GM19023 (cell line): ENCODE measurements at regions not wholly inside any gene's neighbourhood (a gene's known extent, or its start where the extent isn't known, plus 50 kb on each side); places are given as distances from the start of the nearest gene placed in this dataset.
"Not testable (repeated sequence)": the region's sequence is repeated elsewhere in the genome, so short reads cannot be mapped to it uniquely, and the experiment has no call there.

Source experiments
- ATAC-seq: cut with Tn5 transposase; IDR thresholded peaks from one replicate; pipeline ENCODE4 v1.9.1; 2021; ENCODE audit warnings: mild to moderate bottlenecking, moderate library complexity; ENCODE audit not compliant: unreplicated experiment

GRCh38 chr14:25699981-25700380 lies 650.0 kb upstream of the STXBP6 start:
- no peak for ATAC-seq

GRCh38 chr14:25698111-25698510 lies 648.2 kb upstream of the STXBP6 start:
- no peak for ATAC-seq

GRCh38 chr14:25696176-25696575 lies 646.2 kb upstream of the STXBP6 start:
- ATAC-seq, result no peak

DNA sequence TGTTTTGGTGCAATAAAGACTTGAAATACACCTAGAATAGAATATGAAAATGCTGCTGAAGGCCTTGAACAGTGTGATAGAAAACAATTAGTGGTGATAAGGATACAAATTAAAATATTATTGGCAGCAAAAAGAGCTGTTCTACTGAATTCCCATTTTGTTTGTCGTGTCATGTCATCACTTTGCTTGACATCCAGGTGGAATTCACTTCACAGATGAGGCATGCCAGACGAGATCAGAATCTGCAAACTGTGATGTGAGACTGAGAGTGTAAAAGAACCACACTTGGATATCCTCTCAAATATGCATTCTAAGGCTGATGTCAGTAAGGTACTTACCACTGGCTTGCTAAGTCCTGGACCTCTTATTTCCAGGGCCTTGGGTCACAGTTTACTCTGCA lies 635.1 kb upstream of the STXBP6 start:
- ATAC-seq, result no peak

DNA sequence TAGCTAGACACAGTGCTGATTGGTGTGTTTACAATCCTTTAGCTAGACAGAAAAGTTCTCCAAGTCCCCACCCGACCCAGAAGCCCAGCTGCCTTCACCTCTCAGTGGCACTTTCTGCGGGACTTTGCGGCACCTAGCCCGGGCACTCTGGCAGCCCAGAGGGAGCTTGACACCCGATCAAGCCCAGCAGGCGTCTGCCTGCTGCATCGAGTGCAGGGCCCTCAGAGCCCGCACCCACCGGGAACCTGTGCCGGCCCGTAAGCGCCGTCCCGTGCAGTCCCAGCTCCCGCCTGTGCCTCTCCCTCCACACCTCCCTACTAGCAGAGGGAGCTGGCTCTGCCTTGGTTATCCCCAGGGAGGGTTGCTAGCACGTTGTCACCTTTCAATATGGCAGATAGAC lies 631.0 kb upstream of the STXBP6 start:
- no peak for ATAC-seq

DNA sequence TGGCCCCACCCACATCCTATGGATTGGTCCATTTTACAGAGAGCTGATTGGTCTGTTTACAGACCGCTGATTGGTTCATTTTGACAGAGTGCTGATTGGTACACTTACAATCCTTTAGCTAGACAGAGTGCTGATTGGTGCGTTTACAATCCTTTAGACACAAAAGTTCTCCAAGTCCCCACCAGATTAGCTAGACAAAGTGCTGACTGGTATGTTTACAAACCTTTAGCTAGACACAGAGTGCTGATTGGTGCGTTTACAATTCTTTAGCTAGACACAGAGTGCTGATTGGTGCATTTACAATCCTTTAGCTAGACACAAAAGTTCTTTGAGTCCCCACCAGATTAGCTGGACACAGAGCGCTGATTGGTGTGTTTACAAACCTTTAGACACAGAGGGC lies 630.6 kb upstream of the STXBP6 start:
- not testable (repeated sequence) for ATAC-seq

DNA sequence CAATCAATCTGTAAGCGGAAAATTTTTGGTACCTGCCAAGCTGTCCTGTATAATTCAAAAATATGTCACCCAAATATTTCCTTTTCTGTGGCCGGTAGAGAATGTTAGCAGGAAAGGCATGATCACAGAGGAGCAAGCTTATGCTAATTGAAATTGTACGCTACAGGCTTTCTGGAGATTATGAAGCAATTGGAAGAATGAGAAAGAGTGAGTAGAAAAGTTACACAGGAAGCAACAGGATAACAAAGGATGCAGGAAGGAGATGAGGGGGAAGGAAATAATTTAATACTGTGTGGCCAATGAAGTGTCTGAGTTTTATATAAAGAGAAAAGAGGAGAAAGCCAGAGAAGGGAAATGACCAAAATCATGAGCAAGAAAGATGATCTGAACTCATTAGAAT lies 627.2 kb upstream of the STXBP6 start:
- ATAC-seq, result no peak

GRCh38 chr14:25667387-25667786 lies 617.4 kb upstream of the STXBP6 start:
- no peak for ATAC-seq

GRCh38 chr14:25666877-25667276 lies 616.9 kb upstream of the STXBP6 start:
- no peak for ATAC-seq

- no peak for ATAC-seq
Measured at GRCh38 chr14:25658988-25659387, 609.0 kb upstream of the STXBP6 start.

DNA sequence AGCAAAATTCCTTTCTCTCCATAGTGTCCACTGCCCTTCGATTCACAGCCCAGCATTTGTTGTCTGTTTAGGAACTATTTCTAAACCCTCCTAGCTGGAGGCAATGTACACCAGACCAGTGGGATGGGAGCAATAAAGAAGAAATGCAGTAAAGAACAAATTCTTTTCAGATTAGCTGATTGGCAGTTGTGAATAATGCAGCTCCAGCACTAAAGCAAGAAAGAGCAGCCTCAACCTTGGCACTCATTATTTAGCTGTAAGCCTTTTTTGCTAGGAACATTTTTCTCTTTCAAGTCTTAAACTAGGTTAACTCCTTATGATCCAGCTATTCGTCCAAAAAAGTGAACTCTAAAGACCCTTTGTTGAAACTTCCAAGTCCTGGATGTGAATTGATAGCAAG lies 580.5 kb upstream of the STXBP6 start:
- no peak for ATAC-seq

DNA sequence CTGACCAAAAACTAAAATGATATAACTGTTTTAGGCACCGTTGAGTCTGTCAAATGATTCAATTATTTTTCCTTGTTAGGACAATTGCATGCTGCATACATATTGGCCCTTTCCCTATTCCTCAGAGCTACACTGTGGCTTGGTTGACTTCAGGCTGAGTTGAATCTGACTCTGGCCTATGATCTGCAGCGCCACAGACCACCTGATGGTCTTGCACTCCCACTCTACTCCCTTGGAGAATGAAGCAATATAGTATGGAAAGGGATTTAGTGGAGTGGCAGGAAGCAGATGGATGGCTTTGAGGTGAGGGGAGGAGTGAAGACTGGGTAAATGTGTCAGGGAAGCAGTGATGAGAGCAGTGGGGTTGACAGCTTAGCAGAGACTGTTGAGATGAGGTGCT lies 579.0 kb upstream of the STXBP6 start:
- no peak for ATAC-seq

- ATAC-seq, result no peak
Measured at GRCh38 chr14:25628390-25628789, 578.4 kb upstream of the STXBP6 start.

DNA sequence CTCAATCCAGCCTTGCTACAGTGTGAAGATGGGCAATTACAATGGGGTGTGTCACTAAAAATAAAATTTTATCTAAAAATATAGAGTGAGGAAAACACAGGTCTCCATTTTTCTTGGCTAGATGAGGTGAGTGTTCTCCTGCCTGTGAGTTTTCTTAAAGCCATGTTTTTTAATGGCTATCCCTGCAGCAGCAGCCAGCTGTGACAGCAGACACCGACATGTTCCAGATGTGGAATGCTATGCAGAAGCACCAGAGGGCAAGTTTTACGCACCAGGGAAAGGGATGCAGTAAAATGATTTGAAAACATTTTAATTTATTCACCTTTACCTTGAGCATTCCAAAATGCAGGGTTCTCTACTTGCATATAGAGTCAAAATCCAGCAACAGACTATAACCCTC lies 577.0 kb upstream of the STXBP6 start:
- no peak for ATAC-seq

DNA sequence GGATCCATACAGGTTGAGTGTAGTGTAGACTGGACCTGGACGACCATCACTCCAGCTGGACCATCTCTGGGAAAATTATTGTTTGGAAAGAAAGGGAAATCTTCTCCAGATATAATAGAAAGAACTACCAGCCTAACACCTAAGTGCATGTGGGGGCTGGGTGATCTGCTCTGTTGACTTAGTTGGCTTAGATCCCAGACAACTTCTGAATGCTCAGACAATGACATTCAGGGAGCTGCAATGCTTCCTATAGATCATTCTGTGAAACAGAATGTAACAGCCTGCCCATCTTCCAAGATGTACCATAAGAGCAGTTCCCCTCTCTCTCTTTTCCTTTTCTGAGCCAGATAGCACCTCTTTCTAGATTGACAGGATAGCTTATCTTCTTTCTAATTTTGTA lies 572.8 kb upstream of the STXBP6 start:
- no peak for ATAC-seq

GRCh38 chr14:25620515-25620914 lies 570.6 kb upstream of the STXBP6 start:
- no peak for ATAC-seq

DNA sequence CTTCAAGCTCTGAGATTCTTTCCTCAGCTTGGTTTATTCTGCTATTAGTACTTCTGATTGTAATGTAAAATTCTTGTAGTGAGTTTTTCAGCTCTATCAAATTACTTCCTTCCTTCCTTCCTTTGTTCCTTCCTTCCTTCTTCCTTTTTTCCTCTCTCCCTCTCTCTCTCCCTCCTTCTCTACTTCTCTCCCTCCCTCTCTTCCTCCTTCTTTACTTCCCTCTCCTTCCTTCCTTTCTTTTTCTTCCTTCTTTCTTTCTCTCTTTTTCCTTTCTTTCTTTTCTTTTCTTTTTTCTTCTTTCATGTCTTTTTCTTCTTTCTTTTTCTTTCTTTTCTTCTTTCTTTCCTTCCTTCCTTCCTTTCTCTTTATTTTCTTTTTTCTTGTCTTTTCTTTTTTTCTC lies 565.2 kb upstream of the STXBP6 start:
- no peak for ATAC-seq

GRCh38 chr14:25607192-25607591 lies 557.2 kb upstream of the STXBP6 start:
- ATAC-seq, result no peak

DNA sequence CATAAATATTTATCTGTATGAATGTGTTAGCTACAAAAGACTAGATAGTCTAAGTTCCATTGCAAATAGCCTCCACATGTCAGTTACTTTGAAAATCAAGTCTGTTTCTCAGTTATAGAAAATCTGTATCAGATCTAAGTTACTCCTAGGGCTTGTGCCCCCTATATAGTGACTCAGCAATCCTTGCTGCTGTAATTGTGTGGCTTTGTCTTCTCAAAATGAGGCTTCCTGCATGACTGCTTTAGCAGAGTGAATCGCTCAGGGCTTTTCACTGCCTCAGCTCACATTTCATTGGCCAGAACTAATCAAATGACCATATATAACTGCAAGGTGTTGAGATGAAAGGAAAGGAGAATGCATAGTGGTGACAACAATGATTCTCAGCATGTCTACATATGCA lies 552.2 kb upstream of the STXBP6 start:
- ATAC-seq, result no peak

- ATAC-seq, result no peak
Measured at GRCh38 chr14:25588751-25589150, 538.8 kb upstream of the STXBP6 start.

DNA sequence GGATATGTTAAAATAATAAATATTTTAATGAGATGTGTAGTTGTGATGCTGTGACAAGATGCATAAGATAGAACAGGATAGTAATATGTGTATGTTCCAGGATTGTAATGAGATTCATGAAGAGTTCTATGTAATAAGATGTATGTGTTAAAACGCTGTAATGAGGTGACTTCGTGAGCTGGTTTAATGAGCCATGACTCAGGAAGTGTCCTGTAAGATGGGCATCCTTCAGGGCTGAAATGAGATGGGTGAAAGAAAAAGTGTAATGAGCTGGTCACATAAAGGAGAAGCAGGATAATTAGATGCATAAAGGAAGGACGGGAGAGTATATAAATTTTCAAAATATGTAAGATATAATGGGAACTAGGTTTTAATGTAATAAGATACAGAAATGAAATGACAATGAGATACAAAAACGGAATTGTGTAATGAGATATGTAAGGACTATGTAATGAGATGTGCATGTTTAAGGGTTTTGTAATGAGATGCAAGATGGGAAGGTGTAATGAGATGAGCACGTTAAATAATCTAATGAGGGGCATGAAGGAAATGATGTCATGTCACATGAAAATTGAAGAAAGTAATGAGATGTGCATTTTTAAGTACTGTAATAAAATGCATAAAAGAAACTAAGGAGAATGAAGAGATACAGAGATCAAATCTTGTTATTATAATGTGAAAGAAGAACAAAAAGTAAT lies 524.8 kb upstream of the STXBP6 start:
- ATAC-seq, result no peak

- no peak for ATAC-seq
Measured at GRCh38 chr14:25570483-25570882, 520.5 kb upstream of the STXBP6 start.

DNA sequence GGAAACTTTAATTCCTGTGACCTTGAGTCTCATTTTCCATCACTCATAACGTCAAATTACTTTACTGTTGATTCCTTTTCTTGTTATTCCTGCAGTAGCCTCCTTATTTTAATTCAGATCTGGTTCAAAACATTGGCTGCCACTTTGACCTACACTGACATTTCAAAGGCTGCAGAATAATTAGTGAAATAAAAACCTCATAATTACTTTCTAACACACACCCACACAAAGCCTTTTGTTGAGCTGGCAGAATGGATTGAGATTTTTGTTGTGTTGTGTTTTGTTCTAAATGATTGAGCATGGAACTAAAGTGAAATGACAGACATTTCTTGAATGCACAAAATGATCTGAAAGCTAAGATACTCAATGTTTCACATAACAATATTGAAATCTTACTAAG lies 507.5 kb upstream of the STXBP6 start:
- ATAC-seq, result no peak
